B cell (primary cell): ENCODE measurements at regions not wholly inside any gene's neighbourhood (a gene's known extent, or its start where the extent isn't known, plus 50 kb on each side); places are given as distances from the start of the nearest gene placed in this dataset.

Experiments
- ATAC-seq: fragments of 200-7000 bp; cut with Tn5 transposase; one replicate; pipeline ENCODE4 v1.10.0; 2021; ENCODE audit warnings: low read depth, mild to moderate bottlenecking, moderate number of reproducible peaks, moderate library complexity
- CTCF ChIA-PET: fragments of 350-600 bp; sonication (Branson Sonifier 250); formaldehyde crosslinking; loops from one replicate; lab custom pipeline; 2021; ENCODE audit warnings: antibody characterized with exemption, inconsistent platforms; lab: Charles Lee
- POLR2A ChIA-PET: fragments of 350-600 bp; sonication (Branson Sonifier 250); formaldehyde crosslinking; loops from one replicate; lab custom pipeline; 2021; ENCODE audit warnings: antibody characterized with exemption; lab: Charles Lee
- DNase-seq: peaks from one replicate; pipeline ENCODE4 v3.0.0; 2013
- H2AFZ ChIP-seq: 2 replicates; pipeline ENCODE4 v1.6.1; 2012; ENCODE audit warnings: mild to moderate bottlenecking, low read depth, low read length; ENCODE audit not compliant: insufficient read depth, poor library complexity, severe bottlenecking
- H3K27ac ChIP-seq, 2 donors: 1 replicate in 1 of 2; 2 replicates in 1 of 2; pipeline ENCODE4 v1.5.1; 2012 to 2013; ENCODE audit warnings: low read length in 2 of 2, mild to moderate bottlenecking in 2 of 2, moderate library complexity in 1 of 2
- H3K27me3 ChIP-seq, 4 experiments: fragments of 200-600 bp in 1 of 4; sonication (generic) in 1 of 4; replicated peaks in 1 of 4; 1 replicate in 2 of 4; 2 replicates in 2 of 4; pipeline versions ENCODE4 v1.6.1 to v1.7.0; 2013 to 2016; ENCODE audit warnings: low read length in 3 of 4, mild to moderate bottlenecking in 2 of 4, mixed read lengths in 1 of 4, moderate library complexity in 1 of 4; ENCODE audit not compliant: insufficient read depth in 4 of 4, control insufficient read depth in 3 of 4; ENCODE audit errors: control extremely low read depth in 1 of 4
- H3K36me3 ChIP-seq, 2 experiments: replicated peaks in 1 of 2; 1 replicate in 1 of 2; 2 replicates in 1 of 2; pipeline versions ENCODE4 v1.6.1 to v1.7.1; 2013; ENCODE audit warnings: low read length in 1 of 2; ENCODE audit not compliant: insufficient read depth in 2 of 2, control insufficient read depth in 1 of 2; ENCODE audit errors: control extremely low read depth in 1 of 2, extremely low read depth in 1 of 2
- H3K4me1 ChIP-seq, 2 donors: fragments of 200-600 bp in 1 of 2; sonication (generic) in 1 of 2; 1 replicate in 1 of 2; 2 replicates in 1 of 2; pipeline versions ENCODE4 v1.5.1 to v1.6.1; 2013 to 2017; ENCODE audit warnings: low read length in 2 of 2; ENCODE audit not compliant: control insufficient read depth in 2 of 2, insufficient read depth in 2 of 2
- H3K4me2 ChIP-seq: replicated peaks from 2 replicates; pipeline ENCODE3; 2012; ENCODE audit warnings: mild to moderate bottlenecking, low read depth, low read length; ENCODE audit not compliant: poor library complexity, severe bottlenecking
- H3K4me3 ChIP-seq, 5 experiments: fragments of 200-600 bp in 1 of 5; sonication (generic) in 1 of 5; 1 replicate in 3 of 5; 2 replicates in 2 of 5; pipeline versions ENCODE4 v1.5.1 to v1.7.0; 2011 to 2016; ENCODE audit warnings: low read length in 4 of 5, mild to moderate bottlenecking in 4 of 5, low read depth in 2 of 5, control low read depth in 1 of 5, moderate library complexity in 1 of 5; ENCODE audit not compliant: insufficient read depth in 1 of 5; ENCODE audit errors: control extremely low read depth in 1 of 5, extremely low read depth in 1 of 5
- H3K79me2 ChIP-seq: fragments of 200-600 bp; sonication (generic); one replicate; pipeline ENCODE4 v1.6.0; 2016; ENCODE audit warnings: low read length; ENCODE audit not compliant: control insufficient read depth, insufficient read depth
- H3K9ac ChIP-seq: fragments of 200-600 bp; sonication (generic); 2 replicates; pipeline ENCODE4 v1.6.1; 2017; ENCODE audit warnings: mild to moderate bottlenecking, low read length, moderate library complexity
- H3K9me3 ChIP-seq, 3 donors: one replicate each; pipeline versions ENCODE4 v1.6.1 to v1.7.1; 2013; ENCODE audit warnings: low read length in 2 of 3; ENCODE audit not compliant: control insufficient read depth in 2 of 3, insufficient read depth in 1 of 3; ENCODE audit errors: control extremely low read depth in 1 of 3
- H4K20me1 ChIP-seq: 2 replicates; pipeline ENCODE4 v1.6.0; 2012; ENCODE audit warnings: mild to moderate bottlenecking, low read length; ENCODE audit not compliant: insufficient read depth, control insufficient read depth, poor library complexity, severe bottlenecking
- H3K27ac Mint-ChIP-seq: one replicate; pipeline ENCODE4 v1.8.0; 2021; ENCODE audit warnings: mixed read lengths
- H3K27me3 Mint-ChIP-seq: one replicate; pipeline ENCODE4 v1.8.0; 2021; ENCODE audit warnings: mixed read lengths
- H3K4me1 Mint-ChIP-seq: one replicate; pipeline ENCODE4 v1.8.0; 2021; ENCODE audit warnings: mixed read lengths
- H3K4me3 Mint-ChIP-seq: one replicate; pipeline ENCODE4 v1.8.0; 2021; ENCODE audit warnings: mixed read lengths
- H3K9me3 Mint-ChIP-seq: one replicate; pipeline ENCODE4 v1.8.0; 2022; ENCODE audit warnings: mixed read lengths; ENCODE audit not compliant: insufficient read depth
- EZH2 ChIP-seq: IDR thresholded peaks from 2 replicates; pipeline ENCODE4 v1.6.1; 2012; ENCODE audit warnings: borderline replicate concordance, low read depth, mild to moderate bottlenecking, moderate library complexity, low read length; ENCODE audit not compliant: insufficient read depth, poor library complexity, severe bottlenecking
- WGBS: methylation state at CpG from one replicate; pipeline ENCODE4 v1.1.5; 2013; ENCODE audit warnings: missing lambda C conversion rate; ENCODE audit not compliant: insufficient coverage; 5-methylcytosine and 5-hydroxymethylcytosine counted together
- intact Hi-C: fragments of 100-400 bp; cut with micrococcal nuclease; formaldehyde crosslinking; loops from one replicate; pipeline ENCODE4 v1.10.0; 2022
- TF ChIP-seq, protein P1 (sequence below): fragments of 200-600 bp; IDR thresholded peaks from one replicate; pipeline ENCODE4 v1.8.0; 2022; ENCODE audit warnings: antibody characterized with exemption, mild to moderate bottlenecking

DNA sequence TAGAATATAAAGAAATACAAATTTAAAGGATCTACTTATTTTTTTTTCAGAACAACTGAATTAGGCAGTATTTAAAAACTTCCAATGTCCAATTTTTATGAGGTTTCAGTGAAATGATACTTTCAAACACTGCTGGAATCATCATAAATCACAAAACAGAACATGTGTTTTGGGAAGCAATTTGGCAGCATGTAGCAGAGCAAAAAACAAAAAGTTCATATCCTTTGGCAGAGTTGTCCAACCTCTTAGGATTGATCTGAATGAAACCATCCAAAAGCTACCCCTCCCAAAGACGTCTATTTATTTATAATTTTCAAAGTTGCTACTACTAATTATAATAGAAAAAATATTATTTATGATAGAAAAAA lies 192.4 kb upstream of the PUM3 start:
- Mint-ChIP-seq H3K4me1 (no peaks in the 10 kb centered on the region), H3K27me3 (no peaks in the 10 kb centered on the region), H3K27ac (no peak overlapping the region), H3K4me3 (no peak overlapping the region), H3K9me3 (no peaks in the 10 kb centered on the region)
- WGBS, result no CpG with 5 or more reads among the region's 1 CpG
- TF ChIP-seq, protein P1, sequence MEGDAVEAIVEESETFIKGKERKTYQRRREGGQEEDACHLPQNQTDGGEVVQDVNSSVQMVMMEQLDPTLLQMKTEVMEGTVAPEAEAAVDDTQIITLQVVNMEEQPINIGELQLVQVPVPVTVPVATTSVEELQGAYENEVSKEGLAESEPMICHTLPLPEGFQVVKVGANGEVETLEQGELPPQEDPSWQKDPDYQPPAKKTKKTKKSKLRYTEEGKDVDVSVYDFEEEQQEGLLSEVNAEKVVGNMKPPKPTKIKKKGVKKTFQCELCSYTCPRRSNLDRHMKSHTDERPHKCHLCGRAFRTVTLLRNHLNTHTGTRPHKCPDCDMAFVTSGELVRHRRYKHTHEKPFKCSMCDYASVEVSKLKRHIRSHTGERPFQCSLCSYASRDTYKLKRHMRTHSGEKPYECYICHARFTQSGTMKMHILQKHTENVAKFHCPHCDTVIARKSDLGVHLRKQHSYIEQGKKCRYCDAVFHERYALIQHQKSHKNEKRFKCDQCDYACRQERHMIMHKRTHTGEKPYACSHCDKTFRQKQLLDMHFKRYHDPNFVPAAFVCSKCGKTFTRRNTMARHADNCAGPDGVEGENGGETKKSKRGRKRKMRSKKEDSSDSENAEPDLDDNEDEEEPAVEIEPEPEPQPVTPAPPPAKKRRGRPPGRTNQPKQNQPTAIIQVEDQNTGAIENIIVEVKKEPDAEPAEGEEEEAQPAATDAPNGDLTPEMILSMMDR, result no peak
- H3K4me3 ChIP-seq, result no peak overlapping the region
- no peaks in the 10 kb centered on the region for H4K20me1 ChIP-seq
- H3K4me2 ChIP-seq, result no peak overlapping the region
- H3K9ac ChIP-seq, result no peak overlapping the region
- H3K79me2 ChIP-seq, result no peaks in the 10 kb centered on the region
- no peak for DNase-seq
- no peaks in the 10 kb centered on the region for H3K4me1 ChIP-seq
- no peaks in the 10 kb centered on the region for H3K36me3 ChIP-seq
- no peak for ATAC-seq
- no peak overlapping the region for H2AFZ ChIP-seq
- ChIA-PET POLR2A (no interaction called here), CTCF (no interaction called here)
- H3K9me3 ChIP-seq, result peaks cover 0 to 2% (median 0%) of the 10 kb centered on the region in 3 donors
- H3K27ac ChIP-seq, result no peak overlapping the region
- intact Hi-C loops, result no loop called here
- no peaks in the 10 kb centered on the region for H3K27me3 ChIP-seq

DNA sequence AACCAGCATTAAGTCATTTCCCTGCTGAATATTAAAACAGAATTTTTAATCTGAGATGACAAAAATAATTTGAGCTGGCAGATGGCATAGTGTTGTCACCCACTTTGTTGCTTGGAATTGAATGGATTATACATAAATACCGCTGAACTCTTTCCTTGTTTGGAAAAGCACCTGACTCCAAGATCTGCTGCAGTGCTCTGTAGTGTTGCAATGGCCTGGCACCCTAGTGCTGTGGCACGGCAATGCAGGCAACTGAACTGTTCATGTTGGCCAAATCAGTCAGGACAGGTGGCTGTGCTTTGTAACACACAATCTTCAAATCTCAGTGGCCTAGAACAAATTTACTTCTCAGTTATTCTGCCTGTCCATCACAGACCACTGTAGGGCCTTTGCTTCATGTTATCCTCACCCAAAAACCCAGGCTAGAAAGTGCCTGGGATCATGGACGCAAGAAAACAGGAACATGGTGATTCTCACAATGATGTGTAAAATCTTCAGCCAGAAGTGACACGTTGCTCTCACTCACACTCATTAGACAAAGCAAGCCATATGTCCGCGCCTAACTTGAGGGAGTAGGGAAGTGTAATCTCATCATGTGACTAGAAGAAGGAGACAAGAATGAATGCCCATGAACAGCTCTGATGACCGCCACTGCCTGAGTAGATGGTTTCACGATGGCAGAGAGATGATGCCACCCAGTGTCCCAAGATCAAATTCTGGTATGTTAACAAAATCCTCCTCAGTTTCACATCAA lies 191.9 kb upstream of the PUM3 start:
- Histone ChIP-seq H4K20me1 (no peaks in the 10 kb centered on the region), H3K4me1 (no peaks in the 10 kb centered on the region), H3K9me3 (peaks cover 0 to 2% (median 0%) of the 10 kb centered on the region in 3 donors), H3K79me2 (no peaks in the 10 kb centered on the region), H2AFZ (no peak overlapping the region), H3K36me3 (no peaks in the 10 kb centered on the region), H3K27ac (no peak overlapping the region), H3K4me2 (no peak overlapping the region), H3K4me3 (no peak overlapping the region), H3K27me3 (no peaks in the 10 kb centered on the region), H3K9ac (no peak overlapping the region)
- Mint-ChIP-seq H3K4me1 (no peaks in the 10 kb centered on the region), H3K27ac (no peak overlapping the region), H3K9me3 (no peaks in the 10 kb centered on the region), H3K27me3 (no peaks in the 10 kb centered on the region), H3K4me3 (no peak overlapping the region)
- ChIA-PET CTCF (no interaction called here), POLR2A (no interaction called here)
- no peak for TF ChIP-seq EZH2
- TF ChIP-seq, protein P1, result no peak
- 87% methylated on average over 4 of the region's 8 CpGs for WGBS
- DNase-seq, result no peak
- intact Hi-C loops, result no loop called here
- no peak for ATAC-seq
